GM10266 (cell line): ENCODE measurements at regions not wholly inside any gene's neighbourhood (a gene's known extent, or its start where the extent isn't known, plus 50 kb on each side); places are given as distances from the start of the nearest gene placed in this dataset.

Source experiments
- DNase-seq: peaks from one replicate; pipeline ENCODE4 v3.0.0; 2012; ENCODE audit errors: extremely low spot score
- TF ChIP-seq, protein P1 (sequence below): IDR thresholded peaks from 2 replicates; pipeline ENCODE4 v1.5.1; 2012; ENCODE audit warnings: mild to moderate bottlenecking, low read depth; ENCODE audit not compliant: control insufficient read depth, insufficient read depth; ENCODE audit errors: missing control alignments

DNA sequence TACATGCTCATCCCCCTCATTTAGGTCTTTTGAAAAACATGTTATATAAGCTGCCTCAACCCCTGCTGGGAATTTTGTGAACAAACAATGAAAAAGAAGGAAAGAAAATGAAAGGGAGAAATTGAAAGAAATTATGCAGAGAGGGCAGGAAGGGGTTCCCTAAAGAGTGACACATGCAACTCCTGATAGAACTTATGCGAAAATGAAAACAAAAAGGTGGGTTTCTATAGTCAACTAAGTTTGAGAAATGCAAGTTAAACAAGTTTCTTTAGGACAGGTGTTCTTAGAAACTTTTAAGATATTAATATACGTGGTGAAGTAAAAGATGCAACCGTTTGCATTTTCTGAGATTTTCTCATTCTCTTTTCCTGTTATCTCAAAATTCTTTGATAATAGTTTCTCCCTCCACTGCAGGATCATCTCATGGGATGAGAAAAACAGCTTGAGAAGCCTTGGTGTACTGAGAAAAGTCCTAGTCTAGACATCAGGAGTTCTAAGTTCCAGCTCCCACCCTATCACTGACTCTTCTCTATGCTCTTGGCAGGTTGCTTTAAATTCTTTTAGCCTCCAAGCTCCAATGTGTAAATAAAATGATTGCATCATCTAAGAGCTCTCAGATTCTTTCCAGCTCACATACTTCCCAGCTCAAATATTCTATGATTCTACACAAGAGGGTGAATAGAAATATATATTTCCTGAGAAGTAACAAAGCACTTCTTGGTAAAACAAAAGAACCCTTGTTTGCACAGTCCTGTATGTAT, 109.2 kb downstream of the FAM76B start:
- TF ChIP-seq, protein P1, sequence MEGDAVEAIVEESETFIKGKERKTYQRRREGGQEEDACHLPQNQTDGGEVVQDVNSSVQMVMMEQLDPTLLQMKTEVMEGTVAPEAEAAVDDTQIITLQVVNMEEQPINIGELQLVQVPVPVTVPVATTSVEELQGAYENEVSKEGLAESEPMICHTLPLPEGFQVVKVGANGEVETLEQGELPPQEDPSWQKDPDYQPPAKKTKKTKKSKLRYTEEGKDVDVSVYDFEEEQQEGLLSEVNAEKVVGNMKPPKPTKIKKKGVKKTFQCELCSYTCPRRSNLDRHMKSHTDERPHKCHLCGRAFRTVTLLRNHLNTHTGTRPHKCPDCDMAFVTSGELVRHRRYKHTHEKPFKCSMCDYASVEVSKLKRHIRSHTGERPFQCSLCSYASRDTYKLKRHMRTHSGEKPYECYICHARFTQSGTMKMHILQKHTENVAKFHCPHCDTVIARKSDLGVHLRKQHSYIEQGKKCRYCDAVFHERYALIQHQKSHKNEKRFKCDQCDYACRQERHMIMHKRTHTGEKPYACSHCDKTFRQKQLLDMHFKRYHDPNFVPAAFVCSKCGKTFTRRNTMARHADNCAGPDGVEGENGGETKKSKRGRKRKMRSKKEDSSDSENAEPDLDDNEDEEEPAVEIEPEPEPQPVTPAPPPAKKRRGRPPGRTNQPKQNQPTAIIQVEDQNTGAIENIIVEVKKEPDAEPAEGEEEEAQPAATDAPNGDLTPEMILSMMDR = no peak
- DNase-seq = peak; percentile 29

GRCh38 chr11:95678988-95679387, 110.6 kb downstream of the FAM76B start:
- TF ChIP-seq, protein P1 = no peak
- no peak for DNase-seq

DNA sequence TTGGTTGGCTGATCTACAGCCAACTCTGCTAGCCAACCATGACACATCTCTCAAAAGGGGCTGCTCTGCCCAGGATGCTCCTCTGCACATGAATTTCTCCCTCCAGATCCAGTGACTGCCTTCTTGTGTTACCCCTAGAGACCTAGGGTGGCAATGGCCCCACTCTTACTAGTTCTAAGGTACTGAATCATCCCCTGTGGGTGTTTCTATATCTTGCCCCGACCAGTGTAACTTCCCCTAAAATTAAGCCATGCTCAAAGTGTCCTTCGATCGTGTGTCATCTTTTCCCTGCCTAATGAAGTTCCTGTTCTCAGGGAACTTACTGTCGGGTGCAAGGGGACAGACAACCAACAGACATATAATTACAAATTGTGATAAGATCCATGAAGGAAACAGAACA, 113.3 kb downstream of the FAM76B start:
- no peak for DNase-seq
- TF ChIP-seq, protein P1 = no peak

DNA sequence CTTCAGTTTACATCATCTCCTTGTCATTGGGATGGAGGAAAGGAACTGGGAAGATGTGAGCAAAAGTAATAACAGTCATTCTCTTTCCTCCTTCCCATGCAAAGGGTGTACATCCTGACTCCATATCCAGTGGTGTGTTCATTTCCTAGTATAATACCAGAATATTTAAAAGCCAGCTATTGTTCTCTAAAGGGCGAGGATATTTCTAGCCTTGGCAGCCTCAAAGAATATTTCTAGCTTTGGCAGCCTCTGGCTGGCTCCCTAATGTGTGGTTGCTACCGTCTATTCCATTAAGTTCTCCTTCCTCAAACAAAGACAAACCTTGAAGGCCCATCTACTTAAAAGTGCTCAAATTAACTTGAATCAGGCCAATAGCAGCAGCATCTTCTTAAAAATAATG, 114.0 kb downstream of the FAM76B start:
- TF ChIP-seq, protein P1 = no peak
- no peak for DNase-seq

DNA sequence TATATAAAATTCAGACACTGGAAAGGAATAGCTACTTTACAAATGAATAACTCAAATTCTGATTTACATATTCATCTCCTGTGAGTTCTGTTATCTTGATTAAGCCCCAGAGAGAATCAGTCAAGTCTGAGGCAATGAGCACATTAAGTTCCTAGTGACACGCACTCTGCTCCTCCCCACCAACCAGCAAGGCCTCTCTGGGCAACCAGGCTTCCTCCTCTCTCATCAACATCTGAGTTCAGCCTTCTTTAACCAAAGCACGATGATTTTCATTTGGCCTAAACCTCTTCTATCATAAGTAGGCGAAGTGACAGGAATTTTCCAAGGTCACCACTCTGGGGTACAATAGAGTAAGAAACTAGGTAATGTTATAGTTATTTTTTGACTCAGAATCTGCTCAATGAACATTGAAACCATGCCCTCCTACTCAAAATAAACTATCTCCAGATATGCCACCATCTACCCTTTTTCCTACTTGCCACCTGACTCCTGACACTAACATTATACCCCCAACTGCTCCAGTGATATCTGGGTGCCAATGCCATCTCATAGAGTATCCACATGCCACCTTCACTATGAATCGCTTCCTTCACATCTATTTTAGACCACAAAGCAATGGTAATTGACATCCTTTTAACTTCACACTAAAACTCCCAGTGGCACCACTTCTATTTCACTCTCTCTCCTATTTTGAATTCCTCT, 114.8 kb downstream of the FAM76B start:
- TF ChIP-seq, protein P1 = no peak
- DNase-seq = no peak

GRCh38 chr11:95671768-95672167, 117.8 kb downstream of the FAM76B start:
- TF ChIP-seq, protein P1 = no peak
- DNase-seq = no peak

DNA sequence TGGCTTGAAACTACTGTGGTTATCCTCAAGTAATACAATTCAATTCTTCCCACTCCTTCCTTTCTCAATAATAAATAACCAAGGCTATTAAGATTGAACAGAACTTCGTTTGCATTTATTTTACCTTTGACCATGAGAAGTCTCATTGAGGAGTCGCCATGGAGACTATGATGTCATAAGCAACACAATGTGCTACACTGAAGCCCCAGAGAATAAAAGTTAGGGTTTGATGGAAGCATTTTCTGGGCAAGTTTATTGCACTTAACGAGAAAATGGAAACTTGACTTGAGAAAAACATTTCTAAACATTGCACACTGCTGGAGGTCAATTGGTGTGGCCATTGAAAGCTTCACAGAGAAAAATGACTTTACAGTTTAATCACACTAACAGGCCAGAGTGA, 121.5 kb downstream of the FAM76B start:
- TF ChIP-seq, protein P1 = no peak
- no peak for DNase-seq
